ENCODE measurements at regions not wholly inside any gene's neighbourhood (a gene's known extent, or its start where the extent isn't known, plus 50 kb on each side); places are given as distances from the start of the nearest gene placed in this dataset.
A peak's percentile ranks its signal among the peaks of the same experiment; 100 is the strongest.

DNA sequence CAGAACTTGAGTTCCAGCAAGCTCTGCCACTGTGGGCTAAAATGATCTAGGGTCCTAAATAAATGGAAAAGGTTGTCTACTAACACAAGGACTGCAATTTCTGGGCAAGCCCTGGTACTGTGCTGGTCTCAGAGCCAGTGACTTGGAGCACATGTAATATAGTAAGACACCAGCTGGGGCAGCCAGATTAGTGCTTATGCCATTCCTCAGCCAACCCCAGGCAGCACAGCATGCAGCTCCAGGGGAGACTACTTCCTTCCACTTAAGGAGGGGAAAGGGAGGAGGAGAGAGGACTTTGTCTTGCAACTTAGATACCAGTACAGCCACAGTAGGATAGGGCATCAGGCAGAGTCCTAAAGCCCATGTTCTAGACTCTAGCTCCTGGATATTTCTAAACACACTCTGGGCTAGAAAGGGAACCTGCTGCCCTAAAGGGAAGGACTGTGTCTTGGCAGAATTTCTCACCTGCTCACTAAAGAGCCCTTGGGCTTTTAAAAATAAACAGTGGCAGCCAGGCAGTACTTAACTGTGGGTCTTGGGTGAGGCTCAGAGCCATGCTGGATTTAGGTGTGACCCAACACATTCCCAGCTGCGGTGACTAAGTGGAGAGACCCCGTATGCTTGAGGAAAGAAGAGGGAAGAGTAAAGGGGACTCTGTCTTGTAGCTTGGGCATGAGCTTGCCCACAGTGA, 223.7 kb upstream of the BCHE start:
- H3K4me3 ChIP-seq: no peak overlapping the region
- TF ChIP-seq, protein P1, sequence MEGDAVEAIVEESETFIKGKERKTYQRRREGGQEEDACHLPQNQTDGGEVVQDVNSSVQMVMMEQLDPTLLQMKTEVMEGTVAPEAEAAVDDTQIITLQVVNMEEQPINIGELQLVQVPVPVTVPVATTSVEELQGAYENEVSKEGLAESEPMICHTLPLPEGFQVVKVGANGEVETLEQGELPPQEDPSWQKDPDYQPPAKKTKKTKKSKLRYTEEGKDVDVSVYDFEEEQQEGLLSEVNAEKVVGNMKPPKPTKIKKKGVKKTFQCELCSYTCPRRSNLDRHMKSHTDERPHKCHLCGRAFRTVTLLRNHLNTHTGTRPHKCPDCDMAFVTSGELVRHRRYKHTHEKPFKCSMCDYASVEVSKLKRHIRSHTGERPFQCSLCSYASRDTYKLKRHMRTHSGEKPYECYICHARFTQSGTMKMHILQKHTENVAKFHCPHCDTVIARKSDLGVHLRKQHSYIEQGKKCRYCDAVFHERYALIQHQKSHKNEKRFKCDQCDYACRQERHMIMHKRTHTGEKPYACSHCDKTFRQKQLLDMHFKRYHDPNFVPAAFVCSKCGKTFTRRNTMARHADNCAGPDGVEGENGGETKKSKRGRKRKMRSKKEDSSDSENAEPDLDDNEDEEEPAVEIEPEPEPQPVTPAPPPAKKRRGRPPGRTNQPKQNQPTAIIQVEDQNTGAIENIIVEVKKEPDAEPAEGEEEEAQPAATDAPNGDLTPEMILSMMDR (IDR thresholded peaks at IDR 0.05): no peak
- intact Hi-C loops (cut with DNase I): no loop called here
- no peak for DNase-seq
- no peaks in the 10 kb centered on the region for H3K9me3 ChIP-seq
- no peaks in the 10 kb centered on the region for H3K4me1 ChIP-seq
- no peak overlapping the region for H3K27ac ChIP-seq
- H3K27me3 ChIP-seq: no peaks in the 10 kb centered on the region
- H3K9ac ChIP-seq (ENCODE audit: low read depth in 2 of 2, low read length in 2 of 2): no peak overlapping the region
- H3K36me3 ChIP-seq: no peaks in the 10 kb centered on the region

DNA sequence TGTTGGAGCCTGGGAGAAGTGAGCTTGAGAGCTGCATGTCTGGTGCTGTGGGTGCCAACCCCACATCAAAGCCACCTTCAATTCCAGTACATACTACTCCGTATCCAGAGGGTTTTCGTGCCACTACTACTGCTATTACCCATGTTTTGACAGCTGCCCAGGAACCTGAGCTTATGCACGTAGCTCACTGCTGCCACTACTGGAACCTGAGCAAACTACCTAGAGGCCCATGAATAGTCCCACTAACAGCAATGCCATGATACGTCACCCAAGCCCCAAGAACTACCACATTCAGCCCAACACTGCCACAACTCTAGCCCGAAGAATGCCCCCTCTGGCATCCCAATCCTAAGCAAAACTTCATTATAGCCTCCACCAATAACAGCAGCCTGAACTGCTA, 215.2 kb upstream of the BCHE start:
- Histone ChIP-seq H3K27me3 (no peaks in the 10 kb centered on the region), H3K4me3 (no peak overlapping the region), H3K36me3 (no peaks in the 10 kb centered on the region), H3K9ac (ENCODE audit: low read depth in 2 of 2, low read length in 2 of 2) (no peak overlapping the region), H3K4me1 (no peaks in the 10 kb centered on the region), H3K27ac (no peak overlapping the region), H3K9me3 (no peaks in the 10 kb centered on the region)
- TF ChIP-seq, protein P1 (IDR thresholded peaks at IDR 0.05): no peak
- intact Hi-C loops (cut with DNase I): no loop called here
- no peak for DNase-seq

DNA sequence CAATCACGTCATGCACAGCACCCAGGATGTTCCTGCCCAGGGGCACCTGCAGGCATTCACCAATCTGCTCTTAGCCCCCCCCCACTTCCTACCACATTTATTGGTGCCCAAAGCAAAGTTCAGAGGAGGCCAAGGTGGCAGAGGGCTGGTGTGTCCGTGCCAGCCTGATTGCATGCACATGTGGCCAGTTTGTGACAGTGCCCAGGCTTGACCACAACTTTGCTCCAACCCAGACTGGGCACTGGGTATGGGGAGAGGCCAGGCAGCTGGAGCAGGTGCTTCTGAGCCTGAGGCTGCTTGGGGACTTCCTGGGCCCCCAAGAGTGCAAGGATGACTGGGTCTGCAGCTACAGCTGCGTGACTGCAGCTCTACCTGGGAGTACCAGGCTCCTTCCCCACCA, 192.3 kb upstream of the BCHE start:
- no peaks in the 10 kb centered on the region for H3K4me1 ChIP-seq
- no peak overlapping the region for H3K27ac ChIP-seq
- no peak overlapping the region for H3K9ac ChIP-seq (ENCODE audit: low read depth in 2 of 2, low read length in 2 of 2)
- no peaks in the 10 kb centered on the region for H3K36me3 ChIP-seq
- TF ChIP-seq, protein P1 (IDR thresholded peaks at IDR 0.05): no peak
- intact Hi-C loops (cut with DNase I): no loop called here
- H3K9me3 ChIP-seq: no peaks in the 10 kb centered on the region
- H3K4me3 ChIP-seq: no peak overlapping the region
- H3K27me3 ChIP-seq: no peaks in the 10 kb centered on the region
- no peak for DNase-seq

DNA sequence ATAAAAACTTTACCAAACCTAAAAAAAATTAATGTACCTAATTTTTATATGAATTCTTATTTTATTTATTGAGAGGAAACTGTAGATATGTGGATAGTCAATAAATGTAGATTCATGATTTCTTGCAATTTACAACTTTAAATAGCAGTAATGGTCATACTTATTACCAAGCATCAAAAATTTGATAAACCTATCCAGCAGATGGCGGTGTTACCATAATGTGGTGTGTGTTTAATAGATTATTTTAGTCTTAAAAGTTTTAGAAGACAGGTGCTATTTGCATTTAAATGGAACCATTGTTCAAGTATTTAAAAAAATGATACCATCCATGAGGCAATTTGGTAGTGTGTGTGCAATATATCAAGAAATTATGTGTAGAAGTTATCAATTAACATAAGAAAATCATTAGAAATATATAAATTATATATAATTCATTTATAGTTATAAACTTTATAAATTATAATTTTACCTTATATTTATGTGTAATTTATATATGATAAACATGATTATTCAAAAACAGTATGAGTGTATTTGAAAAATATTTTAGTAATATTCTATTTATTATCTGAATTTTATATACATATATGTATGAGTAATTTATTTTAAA, 176.0 kb upstream of the BCHE start:
- H3K4me3 ChIP-seq: no peak overlapping the region
- DNase-seq: no peak
- intact Hi-C loops (cut with DNase I): no loop called here
- H3K36me3 ChIP-seq: no peaks in the 10 kb centered on the region
- no peak overlapping the region for H3K27ac ChIP-seq
- H3K9me3 ChIP-seq: no peaks in the 10 kb centered on the region
- TF ChIP-seq, protein P1 (IDR thresholded peaks at IDR 0.05): peak; percentile 31
- no peaks in the 10 kb centered on the region for H3K4me1 ChIP-seq
- H3K27me3 ChIP-seq: no peaks in the 10 kb centered on the region
- no peak overlapping the region for H3K9ac ChIP-seq (ENCODE audit: low read depth in 2 of 2, low read length in 2 of 2)

DNA sequence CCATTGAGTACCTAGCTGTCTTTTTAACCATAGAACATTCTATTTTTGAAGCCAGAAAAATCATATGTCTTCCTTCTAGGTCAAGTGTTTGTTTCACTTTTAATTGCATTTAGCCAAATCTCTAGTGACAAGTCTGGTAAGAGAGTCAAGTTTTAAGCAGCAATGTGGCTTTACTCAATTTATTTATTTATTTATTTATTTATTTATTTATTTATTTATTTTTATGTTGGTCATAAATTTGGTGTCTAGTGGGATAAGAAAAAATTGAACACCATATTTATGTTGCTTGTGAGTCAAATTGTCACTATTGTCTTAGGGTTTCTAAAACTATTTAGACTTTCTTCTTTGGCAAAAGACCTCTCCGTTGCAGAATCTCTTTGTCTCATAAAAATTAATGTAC, 174.5 kb upstream of the BCHE start:
- DNase-seq: no peak
- Histone ChIP-seq H3K4me3 (no peak overlapping the region), H3K4me1 (no peaks in the 10 kb centered on the region), H3K36me3 (no peaks in the 10 kb centered on the region), H3K9me3 (no peaks in the 10 kb centered on the region), H3K27me3 (no peaks in the 10 kb centered on the region), H3K27ac (no peak overlapping the region), H3K9ac (ENCODE audit: low read depth in 2 of 2, low read length in 2 of 2) (no peak overlapping the region)
- TF ChIP-seq, protein P1 (IDR thresholded peaks at IDR 0.05): no peak
- intact Hi-C loops (cut with DNase I): no loop called here
